Thyroid gland (tissue), 4 donors: ENCODE measurements at regions not wholly inside any gene's neighbourhood (a gene's known extent, or its start where the extent isn't known, plus 50 kb on each side); places are given as distances from the start of the nearest gene placed in this dataset.
"Not testable (repeated sequence)": the region's sequence is repeated elsewhere in the genome, so short reads cannot be mapped to it uniquely, and the experiment has no call there.

Experiments
- CTCF ChIP-seq, 6 experiments: fragments of 200-600 bp in 3 of 6; fragments of 450-650 bp in 3 of 6; sonication (generic) in 3 of 6; IDR thresholded peaks; one replicate each; pipeline ENCODE4 v1.5.1; 2016 to 2019; ENCODE audit warnings: antibody characterized with exemption in 6 of 6, mild to moderate bottlenecking in 2 of 6, inconsistent platforms in 1 of 6, moderate library complexity in 1 of 6
- POLR2A ChIP-seq, 2 donors: fragments of 450-650 bp; IDR thresholded peaks; one replicate each; pipeline ENCODE4 v1.6.1; 2017; ENCODE audit warnings: antibody characterized with exemption in 2 of 2, mild to moderate bottlenecking in 2 of 2, moderate library complexity in 1 of 2

GRCh38 chr22:23432719-23433118, 147.4 kb downstream of the IGLL1 start:
- not testable (repeated sequence) for TF ChIP-seq CTCF, POLR2A (IDR thresholded peaks at IDR 0.05)
